ENCODE measurements at regions not wholly inside any gene's neighbourhood (a gene's known extent, or its start where the extent isn't known, plus 50 kb on each side); places are given as distances from the start of the nearest gene placed in this dataset.

GRCh38 chr4:33626221-33626620 lies 2618.1 kb downstream of the ARAP2 start:
- TF ChIP-seq SP1 (IDR thresholded peaks at IDR 0.05; ENCODE audit: low read depth) (no peak), RAD21 (IDR thresholded peaks at IDR 0.05; ENCODE audit: low read depth) (no peak), REST (IDR thresholded peaks at IDR 0.05; ENCODE audit: low read depth) (no peak), CTCF (IDR thresholded peaks at IDR 0.05 in 2 of 3, conservative IDR thresholded peaks at IDR 0.05 in 1 of 3; ENCODE audit: borderline replicate concordance in 1 of 3, insufficient read depth in 1 of 3, low read depth in 2 of 3, low read length in 2 of 3) (no peak)

Data from HCT116 (cell line).